ENCODE measurements at regions not wholly inside any gene's neighbourhood (a gene's known extent, or its start where the extent isn't known, plus 50 kb on each side); places are given as distances from the start of the nearest gene placed in this dataset.

DNA sequence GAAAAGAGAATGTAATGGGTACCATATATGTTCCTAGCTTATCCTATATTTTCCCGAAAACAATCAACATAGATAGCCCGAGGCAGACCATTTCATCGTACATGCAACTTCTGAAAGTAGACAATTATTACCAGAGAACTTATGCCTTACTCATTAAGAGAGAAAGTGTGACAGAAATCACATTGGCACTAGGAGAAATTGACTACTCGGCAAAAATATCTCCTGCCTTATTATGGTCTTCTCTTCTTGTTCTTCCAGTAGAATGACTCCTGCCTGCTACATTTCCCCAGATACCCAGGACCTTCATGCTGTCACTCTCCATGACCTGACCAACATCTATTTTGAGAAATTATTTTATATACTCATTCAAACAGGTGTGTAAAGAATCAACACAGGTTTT is 1015.7 kb downstream of the TUSC7 start:
- TF ChIP-seq, protein P1, sequence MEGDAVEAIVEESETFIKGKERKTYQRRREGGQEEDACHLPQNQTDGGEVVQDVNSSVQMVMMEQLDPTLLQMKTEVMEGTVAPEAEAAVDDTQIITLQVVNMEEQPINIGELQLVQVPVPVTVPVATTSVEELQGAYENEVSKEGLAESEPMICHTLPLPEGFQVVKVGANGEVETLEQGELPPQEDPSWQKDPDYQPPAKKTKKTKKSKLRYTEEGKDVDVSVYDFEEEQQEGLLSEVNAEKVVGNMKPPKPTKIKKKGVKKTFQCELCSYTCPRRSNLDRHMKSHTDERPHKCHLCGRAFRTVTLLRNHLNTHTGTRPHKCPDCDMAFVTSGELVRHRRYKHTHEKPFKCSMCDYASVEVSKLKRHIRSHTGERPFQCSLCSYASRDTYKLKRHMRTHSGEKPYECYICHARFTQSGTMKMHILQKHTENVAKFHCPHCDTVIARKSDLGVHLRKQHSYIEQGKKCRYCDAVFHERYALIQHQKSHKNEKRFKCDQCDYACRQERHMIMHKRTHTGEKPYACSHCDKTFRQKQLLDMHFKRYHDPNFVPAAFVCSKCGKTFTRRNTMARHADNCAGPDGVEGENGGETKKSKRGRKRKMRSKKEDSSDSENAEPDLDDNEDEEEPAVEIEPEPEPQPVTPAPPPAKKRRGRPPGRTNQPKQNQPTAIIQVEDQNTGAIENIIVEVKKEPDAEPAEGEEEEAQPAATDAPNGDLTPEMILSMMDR (IDR thresholded peaks at IDR 0.05 in 4 of 5, conservative IDR thresholded peaks at IDR 0.05 in 1 of 5), result no peak
- no peak for TF ChIP-seq POLR2A (IDR thresholded peaks at IDR 0.05)

All from gastrocnemius medialis (tissue), 4 donors.